ENCODE measurements at regions not wholly inside any gene's neighbourhood (a gene's known extent, or its start where the extent isn't known, plus 50 kb on each side); places are given as distances from the start of the nearest gene placed in this dataset.
"Not testable (repeated sequence)": the region's sequence is repeated elsewhere in the genome, so short reads cannot be mapped to it uniquely, and the experiment has no call there.

- H3K27ac Mint-ChIP-seq; H3K27me3 Mint-ChIP-seq (ENCODE audit: insufficient read depth); intact Hi-C loops (cut with micrococcal nuclease); DNase-seq (ENCODE audit: low spot score); H3K9me3 Mint-ChIP-seq; H3K36me3 Mint-ChIP-seq (ENCODE audit: low read depth); H3K4me1 Mint-ChIP-seq (ENCODE audit: low read depth); H3K4me3 Mint-ChIP-seq: not testable (repeated sequence)
These were observed 153.2 kb downstream of the LAT start for GRCh38 chr16:29137894-29138662.

DNA sequence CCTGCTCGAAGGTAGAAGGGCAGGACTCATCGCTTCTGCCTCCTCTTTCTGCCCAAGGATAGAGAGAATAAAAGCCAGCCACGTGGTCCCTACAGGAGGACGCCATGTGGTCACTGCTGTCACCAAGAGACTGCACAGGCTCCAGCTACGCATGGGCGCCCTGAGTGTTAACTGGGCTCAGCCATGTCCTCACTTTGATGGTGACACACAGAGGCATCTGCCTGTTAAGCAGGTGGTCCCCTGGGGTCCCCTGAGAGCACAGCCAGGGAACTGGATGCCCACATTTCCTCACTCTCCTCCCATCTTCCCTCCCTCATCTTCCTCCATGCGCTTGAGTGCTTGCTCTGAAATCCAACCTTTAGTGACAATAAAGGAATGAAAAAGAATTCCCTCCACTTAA is 152.6 kb downstream of the LAT start:
- H3K27me3 Mint-ChIP-seq (ENCODE audit: insufficient read depth); H3K36me3 Mint-ChIP-seq (ENCODE audit: low read depth); H3K27ac Mint-ChIP-seq; intact Hi-C loops (cut with micrococcal nuclease); H3K4me1 Mint-ChIP-seq (ENCODE audit: low read depth); DNase-seq (ENCODE audit: low spot score); H3K4me3 Mint-ChIP-seq; H3K9me3 Mint-ChIP-seq: not testable (repeated sequence)

DNA sequence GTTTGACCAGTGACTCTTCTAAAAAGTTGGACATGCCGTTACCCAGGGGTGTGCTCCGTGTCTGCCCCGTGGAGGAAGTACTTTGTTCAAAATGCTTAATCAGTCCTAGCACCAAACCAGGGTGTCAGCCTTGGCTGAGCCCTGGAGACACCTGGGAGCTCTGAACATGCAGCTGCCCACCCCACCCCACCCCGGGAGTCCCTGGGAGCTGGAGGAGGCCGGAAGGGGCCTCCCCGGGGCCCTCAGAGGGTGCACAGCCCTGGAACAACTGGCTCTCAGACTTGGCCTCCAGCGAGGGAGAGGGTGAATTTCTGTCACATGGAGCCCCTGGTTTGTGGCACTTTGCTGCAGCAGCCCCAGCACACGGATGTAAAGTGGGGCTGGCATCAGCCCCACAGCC is 152.1 kb downstream of the LAT start:
- H3K4me3 Mint-ChIP-seq; intact Hi-C loops (cut with micrococcal nuclease); H3K27ac Mint-ChIP-seq; H3K27me3 Mint-ChIP-seq (ENCODE audit: insufficient read depth); DNase-seq (ENCODE audit: low spot score); H3K4me1 Mint-ChIP-seq (ENCODE audit: low read depth); H3K36me3 Mint-ChIP-seq (ENCODE audit: low read depth); H3K9me3 Mint-ChIP-seq: not testable (repeated sequence)

- H3K4me1 Mint-ChIP-seq (ENCODE audit: low read depth); H3K9me3 Mint-ChIP-seq; H3K4me3 Mint-ChIP-seq; H3K27ac Mint-ChIP-seq; DNase-seq (ENCODE audit: low spot score); intact Hi-C loops (cut with micrococcal nuclease); H3K36me3 Mint-ChIP-seq (ENCODE audit: low read depth); H3K27me3 Mint-ChIP-seq (ENCODE audit: insufficient read depth): not testable (repeated sequence)
These were observed 151.3 kb downstream of the LAT start for GRCh38 chr16:29136046-29136696.

DNA sequence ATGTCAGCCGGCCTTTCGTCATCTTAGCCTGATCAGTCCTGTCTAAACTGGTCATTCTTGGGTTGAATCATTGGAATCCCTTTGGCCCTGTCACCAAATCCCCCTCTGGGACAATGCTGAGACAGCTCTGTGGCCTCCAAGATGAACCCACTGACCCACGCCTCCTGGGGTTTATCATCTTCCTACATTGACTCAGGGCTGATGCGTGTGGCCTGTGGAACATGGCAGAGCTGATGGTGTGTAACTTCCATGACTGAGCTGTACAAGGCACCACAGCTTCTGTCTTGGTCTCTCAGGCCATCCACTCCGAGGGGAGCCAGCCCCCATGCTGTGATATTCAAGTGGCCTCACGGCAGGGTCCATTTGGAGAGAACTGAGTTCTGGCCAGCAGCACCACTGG is 150.2 kb downstream of the LAT start:
- H3K9me3 Mint-ChIP-seq; DNase-seq (ENCODE audit: low spot score); H3K4me1 Mint-ChIP-seq (ENCODE audit: low read depth); H3K4me3 Mint-ChIP-seq; intact Hi-C loops (cut with micrococcal nuclease); H3K27me3 Mint-ChIP-seq (ENCODE audit: insufficient read depth); H3K36me3 Mint-ChIP-seq (ENCODE audit: low read depth); H3K27ac Mint-ChIP-seq: not testable (repeated sequence)

GRCh38 chr16:29133681-29134430 is 149.0 kb downstream of the LAT start:
- H3K4me3 Mint-ChIP-seq; DNase-seq (ENCODE audit: low spot score); H3K27me3 Mint-ChIP-seq (ENCODE audit: insufficient read depth); H3K4me1 Mint-ChIP-seq (ENCODE audit: low read depth); intact Hi-C loops (cut with micrococcal nuclease); H3K9me3 Mint-ChIP-seq; H3K27ac Mint-ChIP-seq; H3K36me3 Mint-ChIP-seq (ENCODE audit: low read depth): not testable (repeated sequence)

GRCh38 chr16:29132869-29133268 is 148.0 kb downstream of the LAT start:
- H3K27me3 Mint-ChIP-seq (ENCODE audit: insufficient read depth); intact Hi-C loops (cut with micrococcal nuclease); H3K9me3 Mint-ChIP-seq; H3K36me3 Mint-ChIP-seq (ENCODE audit: low read depth); DNase-seq (ENCODE audit: low spot score); H3K4me1 Mint-ChIP-seq (ENCODE audit: low read depth); H3K4me3 Mint-ChIP-seq; H3K27ac Mint-ChIP-seq: not testable (repeated sequence)

DNA sequence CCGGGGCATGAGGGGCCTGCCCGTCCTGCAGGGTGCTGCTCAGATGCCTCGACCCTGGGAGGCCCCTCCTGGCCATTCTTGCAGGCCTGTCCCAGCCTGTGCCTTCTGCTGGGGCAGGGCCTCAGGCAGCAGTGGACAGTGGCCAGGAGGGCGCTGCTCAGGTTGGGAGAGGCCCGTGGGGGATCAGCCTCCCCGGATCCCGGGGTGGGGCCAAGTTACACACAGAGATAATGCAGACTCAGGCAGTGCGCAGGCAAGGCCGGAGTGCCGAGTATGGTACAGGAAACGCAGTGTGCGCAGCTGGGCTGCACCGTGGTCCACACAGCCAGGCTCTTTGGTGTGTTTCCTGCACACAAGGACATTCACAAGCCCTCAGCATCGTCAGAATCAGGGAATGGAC is 147.6 kb downstream of the LAT start:
- H3K27ac Mint-ChIP-seq; H3K9me3 Mint-ChIP-seq; DNase-seq (ENCODE audit: low spot score); H3K4me3 Mint-ChIP-seq; H3K27me3 Mint-ChIP-seq (ENCODE audit: insufficient read depth); intact Hi-C loops (cut with micrococcal nuclease); H3K36me3 Mint-ChIP-seq (ENCODE audit: low read depth); H3K4me1 Mint-ChIP-seq (ENCODE audit: low read depth): not testable (repeated sequence)

DNA sequence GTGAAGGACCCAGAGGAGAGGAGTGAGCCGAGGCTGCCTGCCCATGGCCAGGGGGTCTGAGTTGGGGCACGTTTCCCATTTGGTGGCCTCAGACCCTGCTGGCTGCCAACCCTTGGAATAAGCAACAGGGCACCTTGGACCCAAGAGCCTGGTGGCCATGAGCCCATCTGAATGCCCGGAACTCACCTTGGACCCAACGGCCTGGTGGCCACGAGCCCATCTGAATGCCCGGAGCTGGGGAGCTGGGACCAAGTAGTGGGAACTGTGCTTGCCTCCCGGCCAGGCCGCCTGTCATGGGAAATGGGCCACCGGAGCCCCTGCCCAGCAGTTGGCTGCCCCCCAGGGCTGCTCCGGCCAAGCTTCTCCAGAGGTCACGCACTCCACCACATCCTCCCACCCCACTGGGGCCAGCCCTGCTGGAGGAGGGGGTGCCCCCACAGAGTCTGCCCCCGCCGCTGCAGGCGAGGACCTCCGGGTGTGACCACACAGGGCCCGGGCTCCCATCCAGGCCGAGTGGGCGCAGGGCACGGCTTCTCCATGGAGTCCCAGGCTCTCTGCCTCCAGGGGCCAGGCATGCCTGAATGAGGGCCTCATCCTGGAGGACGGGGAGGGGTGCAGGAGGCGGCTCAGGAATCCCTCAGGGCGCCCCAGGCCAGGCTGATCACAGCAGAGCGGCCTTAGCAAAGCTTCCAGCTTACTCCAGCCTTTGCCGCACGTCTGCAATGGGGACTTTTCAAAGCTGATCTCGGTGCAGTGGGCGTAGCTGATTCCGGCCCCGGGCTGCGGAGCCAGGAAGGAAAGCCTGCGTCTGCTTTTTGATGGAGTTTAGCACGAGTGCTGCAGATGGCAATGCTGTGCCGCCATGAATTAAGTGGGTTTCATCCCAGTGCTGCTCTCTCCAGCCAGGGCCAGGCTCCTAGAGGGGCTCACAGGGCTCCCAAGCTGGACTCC is 146.3 kb downstream of the LAT start:
- H3K27ac Mint-ChIP-seq; H3K36me3 Mint-ChIP-seq (ENCODE audit: low read depth); H3K27me3 Mint-ChIP-seq (ENCODE audit: insufficient read depth); intact Hi-C loops (cut with micrococcal nuclease); DNase-seq (ENCODE audit: low spot score); H3K9me3 Mint-ChIP-seq; H3K4me3 Mint-ChIP-seq; H3K4me1 Mint-ChIP-seq (ENCODE audit: low read depth): not testable (repeated sequence)

DNA sequence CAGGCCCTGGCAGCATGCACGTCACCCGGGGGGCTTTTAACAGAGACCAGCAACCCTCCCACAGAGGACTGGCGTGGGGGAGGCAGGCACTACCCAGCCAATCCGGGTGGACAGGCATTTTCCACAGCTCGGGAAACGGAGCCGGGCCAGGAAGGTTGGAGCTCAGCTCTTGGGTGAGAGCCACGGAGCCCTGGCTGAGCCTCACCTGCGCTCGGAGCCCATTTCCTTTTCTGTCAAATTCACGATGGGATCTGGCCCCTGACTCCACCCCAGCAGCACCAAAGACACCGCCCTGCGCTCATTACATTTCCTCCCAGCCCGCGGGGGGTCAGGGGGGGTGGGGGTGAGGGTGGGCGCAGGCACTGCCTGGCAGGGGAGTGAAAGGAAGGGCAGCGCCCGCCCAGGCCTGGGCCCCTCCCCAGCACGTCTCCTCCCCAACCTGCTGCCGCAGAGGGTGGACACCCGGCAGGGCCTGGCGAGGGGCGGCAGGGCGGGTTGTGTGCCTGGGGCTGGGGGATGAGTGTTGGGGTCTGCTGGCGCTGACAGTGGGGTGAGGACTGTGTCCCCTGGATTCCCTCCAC is 145.4 kb downstream of the LAT start:
- H3K36me3 Mint-ChIP-seq (ENCODE audit: low read depth); H3K4me3 Mint-ChIP-seq; H3K4me1 Mint-ChIP-seq (ENCODE audit: low read depth); H3K27ac Mint-ChIP-seq; H3K27me3 Mint-ChIP-seq (ENCODE audit: insufficient read depth); H3K9me3 Mint-ChIP-seq; DNase-seq (ENCODE audit: low spot score); intact Hi-C loops (cut with micrococcal nuclease): not testable (repeated sequence)

DNA sequence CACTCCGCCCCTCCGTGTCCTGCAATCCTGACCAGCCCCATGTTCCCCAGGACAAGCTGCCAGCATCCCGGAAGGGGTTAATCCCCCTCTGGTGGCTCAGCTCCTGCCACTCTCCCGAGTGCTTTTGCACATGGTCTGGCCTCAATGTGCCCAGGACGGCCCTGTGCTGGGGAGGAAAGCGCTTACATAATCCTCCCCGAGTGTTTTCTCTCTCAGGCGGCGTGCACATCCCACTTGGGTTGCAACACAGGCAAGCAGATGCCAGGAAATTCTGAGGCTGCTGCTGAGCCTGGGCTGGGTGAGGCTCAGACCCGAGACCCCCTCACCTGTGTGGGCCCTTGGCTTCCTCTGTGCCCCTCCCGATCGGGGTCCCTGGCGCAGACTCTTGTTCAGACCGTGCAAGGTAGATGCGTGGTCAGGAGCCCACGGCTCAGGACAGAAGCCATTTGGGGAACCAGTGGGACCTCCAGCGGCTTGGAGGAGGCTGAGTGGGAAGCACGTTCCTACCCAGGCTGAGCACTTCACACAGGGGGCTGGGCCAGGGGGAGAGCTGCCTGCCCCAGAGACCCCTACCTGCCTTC is 144.7 kb downstream of the LAT start:
- H3K9me3 Mint-ChIP-seq; H3K4me1 Mint-ChIP-seq (ENCODE audit: low read depth); H3K36me3 Mint-ChIP-seq (ENCODE audit: low read depth); H3K27ac Mint-ChIP-seq; H3K4me3 Mint-ChIP-seq; intact Hi-C loops (cut with micrococcal nuclease); H3K27me3 Mint-ChIP-seq (ENCODE audit: insufficient read depth); DNase-seq (ENCODE audit: low spot score): not testable (repeated sequence)

GRCh38 chr16:29128732-29129457 is 144.0 kb downstream of the LAT start:
- H3K9me3 Mint-ChIP-seq; H3K4me1 Mint-ChIP-seq (ENCODE audit: low read depth); intact Hi-C loops (cut with micrococcal nuclease); H3K36me3 Mint-ChIP-seq (ENCODE audit: low read depth); H3K27ac Mint-ChIP-seq; H3K4me3 Mint-ChIP-seq; H3K27me3 Mint-ChIP-seq (ENCODE audit: insufficient read depth); DNase-seq (ENCODE audit: low spot score): not testable (repeated sequence)
